HS-27A (cell line): ENCODE measurements at regions not wholly inside any gene's neighbourhood (a gene's known extent, or its start where the extent isn't known, plus 50 kb on each side); places are given as distances from the start of the nearest gene placed in this dataset.
A peak's percentile ranks its signal among the peaks of the same experiment; 100 is the strongest.
"Not testable (repeated sequence)": the region's sequence is repeated elsewhere in the genome, so short reads cannot be mapped to it uniquely, and the experiment has no call there.

Source experiments
- DNase-seq: peaks from one replicate; pipeline ENCODE4 v3.0.0-alpha.2; 2012; ENCODE audit warnings: low read depth, missing footprints

- no peak for DNase-seq
Observed at GRCh38 chr2:132272713-132273112, 111.0 kb upstream of the ANKRD30BL start.

- not testable (repeated sequence) for DNase-seq
Observed at GRCh38 chr2:132273585-132273984, 111.8 kb upstream of the ANKRD30BL start.

GRCh38 chr2:132274000-132274399 is 112.2 kb upstream of the ANKRD30BL start:
- no peak for DNase-seq

- DNase-seq = no peak
Observed at GRCh38 chr2:132275396-132275795, 113.6 kb upstream of the ANKRD30BL start.

DNA sequence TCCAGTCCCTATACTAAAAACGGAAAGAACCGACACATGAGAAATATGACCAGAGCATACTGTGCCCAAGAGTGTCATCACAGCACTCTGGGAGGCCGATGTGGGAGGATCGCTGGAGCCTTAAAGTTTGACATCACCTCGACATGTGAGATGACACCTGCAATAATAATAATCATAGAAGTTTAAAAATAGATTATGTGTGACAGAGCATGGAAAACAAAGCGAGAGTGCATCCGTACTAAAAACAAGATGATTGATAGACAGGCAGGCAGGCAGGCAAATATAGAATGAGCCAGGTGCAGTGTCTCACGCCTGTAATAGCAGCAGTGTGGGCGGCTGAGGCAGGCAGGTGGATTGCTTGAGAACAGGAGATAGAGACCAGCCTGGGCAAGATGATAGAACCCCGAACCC is 114.8 kb upstream of the ANKRD30BL start:
- DNase-seq = no peak

GRCh38 chr2:132278267-132278666 is 116.5 kb upstream of the ANKRD30BL start:
- no peak for DNase-seq

- DNase-seq = no peak
Observed at GRCh38 chr2:132279344-132279743, 117.6 kb upstream of the ANKRD30BL start.

GRCh38 chr2:132279930-132280615 is 118.3 kb upstream of the ANKRD30BL start:
- DNase-seq = no peak

- DNase-seq = no peak
Observed at GRCh38 chr2:132280912-132281311, 119.2 kb upstream of the ANKRD30BL start.

DNA sequence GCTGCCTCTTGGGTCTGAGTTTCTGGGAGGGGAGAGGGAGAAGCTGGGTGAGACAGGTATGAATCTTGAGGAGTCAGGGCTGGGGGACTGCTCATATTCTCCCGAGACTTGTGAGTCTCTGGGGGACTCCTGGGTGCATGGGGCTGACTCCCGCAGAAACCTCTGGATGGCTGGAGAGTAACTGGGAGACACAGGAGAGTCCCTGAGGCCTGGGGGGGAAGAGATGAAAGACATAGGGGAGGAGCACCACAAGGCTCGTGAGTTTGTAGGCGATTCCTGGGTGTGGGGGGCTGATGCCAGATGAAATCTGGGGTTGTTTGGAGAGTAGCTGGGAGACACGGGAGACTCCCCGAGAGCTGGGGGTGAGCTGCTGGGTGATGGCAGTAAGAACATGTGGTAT is 120.4 kb upstream of the ANKRD30BL start:
- DNase-seq = not testable (repeated sequence)

GRCh38 chr2:132282911-132283310 is 121.2 kb upstream of the ANKRD30BL start:
- DNase-seq = no peak

GRCh38 chr2:132286289-132286911 is 124.6 kb upstream of the ANKRD30BL start:
- DNase-seq = not testable (repeated sequence)

GRCh38 chr2:132287910-132288309 is 126.2 kb upstream of the ANKRD30BL start:
- not testable (repeated sequence) for DNase-seq

GRCh38 chr2:132289138-132289537 is 127.4 kb upstream of the ANKRD30BL start:
- not testable (repeated sequence) for DNase-seq

DNA sequence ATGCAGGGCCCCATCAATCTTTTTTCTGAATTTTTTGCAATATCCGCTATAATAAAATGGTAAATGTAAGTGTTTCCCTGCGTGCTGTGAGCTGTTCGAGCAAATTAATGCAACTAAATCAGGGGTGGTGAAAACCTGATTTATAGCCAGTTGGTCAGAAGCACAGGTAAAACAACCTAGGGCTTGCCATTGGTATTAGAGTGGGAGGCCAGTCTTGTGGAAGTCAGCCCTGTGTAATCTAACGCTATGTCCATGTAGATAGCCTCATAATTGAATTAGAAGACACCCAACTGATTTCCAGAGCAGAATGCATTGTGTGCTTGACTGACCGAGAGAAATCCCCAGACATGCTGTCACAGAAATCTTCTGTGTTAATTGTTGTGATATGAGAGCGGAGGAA is 126.8 kb upstream of the GPR39 start:
- not testable (repeated sequence) for DNase-seq

GRCh38 chr2:132300592-132301378 is 115.8 kb upstream of the GPR39 start:
- DNase-seq = not testable (repeated sequence)

- DNase-seq = peak; percentile 33
Observed at GRCh38 chr2:132304661-132305380, 111.8 kb upstream of the GPR39 start.

- not testable (repeated sequence) for DNase-seq
Observed at GRCh38 chr2:132307613-132308198, 108.9 kb upstream of the GPR39 start.

DNA sequence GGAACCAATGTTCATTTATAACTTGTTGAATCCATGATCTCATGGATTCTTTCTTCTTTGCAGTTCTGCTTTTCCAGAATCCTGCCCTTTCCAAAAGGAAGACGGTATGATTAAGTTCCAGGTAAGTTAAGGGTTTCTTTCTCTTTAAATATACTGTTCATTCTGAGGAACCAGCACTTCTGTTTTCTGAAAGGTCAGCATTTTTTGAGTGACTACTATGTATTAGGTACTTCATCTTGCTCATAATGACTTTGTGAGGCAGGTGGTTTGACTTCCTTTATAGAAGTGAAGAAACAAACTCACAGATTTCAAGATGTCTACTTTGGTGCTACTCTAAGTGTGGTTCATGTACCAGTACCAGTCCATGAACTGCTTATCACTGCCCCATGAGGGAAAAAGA is 107.4 kb upstream of the GPR39 start:
- DNase-seq = not testable (repeated sequence)

- not testable (repeated sequence) for DNase-seq
Observed at GRCh38 chr2:132315546-132315945, 101.1 kb upstream of the GPR39 start.

GRCh38 chr2:132317026-132317680 is 99.5 kb upstream of the GPR39 start:
- not testable (repeated sequence) for DNase-seq
